ENCODE measurements at regions not wholly inside any gene's neighbourhood (a gene's known extent, or its start where the extent isn't known, plus 50 kb on each side); places are given as distances from the start of the nearest gene placed in this dataset.

- TF ChIP-seq CTCF (IDR thresholded peaks at IDR 0.05; ENCODE audit: low read depth, low read length) (no peak), MAX (IDR thresholded peaks at IDR 0.05; ENCODE audit: low read depth, low read length) (no peak), POLR2A (IDR thresholded peaks at IDR 0.05; ENCODE audit: extremely low read depth, insufficient read length) (no peak), MYC (IDR thresholded peaks at IDR 0.05; ENCODE audit: low read depth, low read length) (no peak)
- no peak overlapping the region for H3K4me3 ChIP-seq (ENCODE audit: low read depth, low read length)
- DNase-seq (ENCODE audit: low read depth), result no peak
Measured at GRCh38 chr3:107992976-107993684, 97.7 kb downstream of the CD47 start.

GRCh38 chr3:107990926-107991325, 99.9 kb downstream of the CD47 start:
- DNase-seq (ENCODE audit: low read depth), result no peak
- H3K4me3 ChIP-seq (ENCODE audit: low read depth, low read length), result no peak overlapping the region
- TF ChIP-seq CTCF (IDR thresholded peaks at IDR 0.05; ENCODE audit: low read depth, low read length) (no peak), POLR2A (IDR thresholded peaks at IDR 0.05; ENCODE audit: extremely low read depth, insufficient read length) (no peak), MAX (IDR thresholded peaks at IDR 0.05; ENCODE audit: low read depth, low read length) (no peak), MYC (IDR thresholded peaks at IDR 0.05; ENCODE audit: low read depth, low read length) (no peak)

- no peak overlapping the region for H3K4me3 ChIP-seq (ENCODE audit: low read depth, low read length)
- no peak for TF ChIP-seq MAX (IDR thresholded peaks at IDR 0.05; ENCODE audit: low read depth, low read length)
- no peak for TF ChIP-seq MYC (IDR thresholded peaks at IDR 0.05; ENCODE audit: low read depth, low read length)
- no peak for TF ChIP-seq POLR2A (IDR thresholded peaks at IDR 0.05; ENCODE audit: extremely low read depth, insufficient read length)
- TF ChIP-seq CTCF (IDR thresholded peaks at IDR 0.05; ENCODE audit: low read depth, low read length), result no peak
- DNase-seq (ENCODE audit: low read depth), result no peak
Measured at GRCh38 chr3:107990433-107990832, 100.4 kb downstream of the CD47 start.

- DNase-seq (ENCODE audit: low read depth), result no peak
- no peak overlapping the region for H3K4me3 ChIP-seq (ENCODE audit: low read depth, low read length)
- no peak for TF ChIP-seq POLR2A (IDR thresholded peaks at IDR 0.05; ENCODE audit: extremely low read depth, insufficient read length)
- TF ChIP-seq MYC (IDR thresholded peaks at IDR 0.05; ENCODE audit: low read depth, low read length), result no peak
- no peak for TF ChIP-seq CTCF (IDR thresholded peaks at IDR 0.05; ENCODE audit: low read depth, low read length)
Measured at GRCh38 chr3:107989661-107990060, 101.2 kb downstream of the CD47 start.

GRCh38 chr3:107988460-107989175, 102.2 kb downstream of the CD47 start:
- DNase-seq (ENCODE audit: low read depth), result no peak
- no peak overlapping the region for H3K4me3 ChIP-seq (ENCODE audit: low read depth, low read length)
- TF ChIP-seq POLR2A (IDR thresholded peaks at IDR 0.05; ENCODE audit: extremely low read depth, insufficient read length) (no peak), CTCF (IDR thresholded peaks at IDR 0.05; ENCODE audit: low read depth, low read length) (no peak), MYC (IDR thresholded peaks at IDR 0.05; ENCODE audit: low read depth, low read length) (no peak), MAX (IDR thresholded peaks at IDR 0.05; ENCODE audit: low read depth, low read length) (no peak)
